Trophoblast cell (in vitro differentiated cells and primary cell): ENCODE measurements at regions not wholly inside any gene's neighbourhood (a gene's known extent, or its start where the extent isn't known, plus 50 kb on each side); places are given as distances from the start of the nearest gene placed in this dataset.

ENCODE experiments used
- DNase-seq, 2 donors: peaks; one replicate each; pipeline ENCODE4 v3.0.0-alpha.2; 2016
- H2AFZ ChIP-seq: 2 replicates; pipeline ENCODE4 v1.6.1; 2013; ENCODE audit warnings: low read length, moderate library complexity, mild to moderate bottlenecking; ENCODE audit not compliant: insufficient read depth, poor library complexity
- H2AK5ac ChIP-seq: 2 replicates; pipeline ENCODE4 v1.6.1; 2013; ENCODE audit warnings: mild to moderate bottlenecking, low read length
- H2BK120ac ChIP-seq: 2 replicates; pipeline ENCODE4 v1.6.1; 2013; ENCODE audit warnings: low read length, mild to moderate bottlenecking, moderate library complexity; ENCODE audit not compliant: insufficient read depth, poor library complexity
- H2BK12ac ChIP-seq: 2 replicates; pipeline ENCODE4 v1.6.1; 2013; ENCODE audit warnings: mild to moderate bottlenecking, low read length, moderate library complexity
- H2BK5ac ChIP-seq: 2 replicates; pipeline ENCODE4 v1.6.1; 2013; ENCODE audit warnings: low read length, low read depth, moderate library complexity, mild to moderate bottlenecking; ENCODE audit not compliant: poor library complexity
- H3K14ac ChIP-seq: 2 replicates; pipeline ENCODE4 v1.6.1; 2013; ENCODE audit warnings: mild to moderate bottlenecking, low read length
- H3K18ac ChIP-seq: 2 replicates; pipeline ENCODE4 v1.6.1; 2013; ENCODE audit warnings: mild to moderate bottlenecking, low read length
- H3K23ac ChIP-seq: 2 replicates; pipeline ENCODE4 v1.6.1; 2013; ENCODE audit warnings: low read length
- H3K27ac ChIP-seq: 2 replicates; pipeline ENCODE4 v1.5.1; 2013; ENCODE audit warnings: low read depth, mild to moderate bottlenecking, inconsistent platforms, low read length, moderate library complexity
- H3K27me3 ChIP-seq: 2 replicates; pipeline ENCODE4 v1.6.1; 2013; ENCODE audit warnings: inconsistent platforms, mild to moderate bottlenecking, low read length, moderate library complexity; ENCODE audit not compliant: insufficient read depth
- H3K36me3 ChIP-seq, 2 experiments: 1 replicate in 1 of 2; 2 replicates in 1 of 2; pipeline ENCODE4 v1.6.1; 2013; ENCODE audit warnings: low read length in 2 of 2, mild to moderate bottlenecking in 2 of 2, moderate library complexity in 1 of 2; ENCODE audit not compliant: insufficient read depth in 2 of 2, control insufficient read depth in 1 of 2
- H3K4ac ChIP-seq: 2 replicates; pipeline ENCODE4 v1.6.1; 2013; ENCODE audit warnings: low read depth, mild to moderate bottlenecking, low read length, moderate library complexity
- H3K4me1 ChIP-seq, 2 experiments: 1 replicate in 1 of 2; 2 replicates in 1 of 2; pipeline ENCODE4 v1.6.1; 2013; ENCODE audit warnings: low read length in 2 of 2, mild to moderate bottlenecking in 2 of 2, moderate library complexity in 1 of 2; ENCODE audit not compliant: insufficient read depth in 2 of 2, control insufficient read depth in 1 of 2
- H3K4me2 ChIP-seq: 2 replicates; pipeline ENCODE4 v1.6.1; 2013; ENCODE audit warnings: inconsistent platforms, mild to moderate bottlenecking, low read length, moderate library complexity
- H3K4me3 ChIP-seq: 2 replicates; pipeline ENCODE4 v1.5.1; 2013; ENCODE audit warnings: mild to moderate bottlenecking, low read depth, low read length, inconsistent platforms
- H3K79me1 ChIP-seq: one replicate; pipeline ENCODE4 v1.6.1; 2013; ENCODE audit warnings: low read length
- H3K79me2 ChIP-seq: 2 replicates; pipeline ENCODE4 v1.6.1; 2013; ENCODE audit warnings: low read length, mild to moderate bottlenecking; ENCODE audit not compliant: control insufficient read depth, insufficient read depth, poor library complexity
- H3K9ac ChIP-seq: 2 replicates; pipeline ENCODE4 v1.6.1; 2013; ENCODE audit warnings: mild to moderate bottlenecking, low read length
- H3K9me3 ChIP-seq: 2 replicates; pipeline ENCODE4 v1.6.1; 2013; ENCODE audit warnings: low read depth, mild to moderate bottlenecking, control low read depth, inconsistent platforms, low read length; ENCODE audit not compliant: insufficient read depth
- H4K12ac ChIP-seq: 2 replicates; pipeline ENCODE4 v1.6.1; 2013; ENCODE audit warnings: low read depth, mild to moderate bottlenecking, low read length, moderate library complexity
- H4K8ac ChIP-seq: 2 replicates; pipeline ENCODE4 v1.6.1; 2013; ENCODE audit warnings: low read depth, mild to moderate bottlenecking, low read length, moderate library complexity
- H4K91ac ChIP-seq: one replicate; pipeline ENCODE4 v1.6.1; 2013; ENCODE audit warnings: low read depth, mild to moderate bottlenecking, low read length, moderate library complexity
- WGBS: extraction: QIAGEN DNeasy Blood & Tissue Kit; methylation state at CpG from one replicate; pipeline ENCODE4 v1.1.7; 2013; ENCODE audit warnings: missing lambda C conversion rate; ENCODE audit not compliant: insufficient read length, insufficient coverage; ENCODE audit errors: extremely low coverage; 5-methylcytosine and 5-hydroxymethylcytosine counted together

DNA sequence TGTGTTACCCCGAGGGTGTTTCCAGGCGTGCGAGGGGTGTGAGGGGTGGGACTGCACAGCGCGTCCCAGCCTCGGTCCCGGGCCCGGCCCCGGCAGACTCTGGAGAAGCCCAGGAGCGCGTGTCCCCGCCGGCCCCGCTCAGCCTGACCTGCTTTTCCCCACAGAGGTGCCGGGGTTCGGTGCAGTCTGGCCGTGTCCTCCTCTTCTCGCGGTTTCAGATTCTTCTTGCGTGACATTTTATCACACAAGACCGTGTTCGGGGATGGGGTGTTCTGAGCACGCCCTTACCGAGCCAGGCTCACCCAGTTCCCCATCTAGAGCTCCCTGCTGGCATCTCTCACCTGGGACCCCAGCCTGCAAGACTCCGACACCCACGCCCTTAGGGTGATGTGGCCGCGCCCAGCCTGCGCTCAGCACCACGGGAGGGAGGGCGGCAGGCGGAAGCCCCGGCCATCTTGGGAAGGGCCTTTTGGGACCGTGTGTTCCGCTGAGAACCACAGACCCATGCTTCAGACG is 775.6 kb downstream of the BRD1 start:
- no peak overlapping the region for H3K27ac ChIP-seq
- H4K12ac ChIP-seq: no peak overlapping the region
- no peaks in the 10 kb centered on the region for H3K4me1 ChIP-seq
- H3K18ac ChIP-seq: no peak overlapping the region
- no peak overlapping the region for H3K9ac ChIP-seq
- no peaks in the 10 kb centered on the region for H3K79me1 ChIP-seq
- no peaks in the 10 kb centered on the region for H3K36me3 ChIP-seq
- H4K91ac ChIP-seq: no peak overlapping the region
- H3K14ac ChIP-seq: no peak overlapping the region
- no peak overlapping the region for H3K4me2 ChIP-seq
- H2AK5ac ChIP-seq: no peak overlapping the region
- H2BK120ac ChIP-seq: no peak overlapping the region
- H2BK5ac ChIP-seq: no peak overlapping the region
- no peak overlapping the region for H3K23ac ChIP-seq
- no peak overlapping the region for H4K8ac ChIP-seq
- no peak overlapping the region for H2BK12ac ChIP-seq
- no peak overlapping the region for H2AFZ ChIP-seq
- H3K4me3 ChIP-seq: no peak overlapping the region
- H3K79me2 ChIP-seq: no peaks in the 10 kb centered on the region
- no peak for DNase-seq
- H3K27me3 ChIP-seq: no peaks in the 10 kb centered on the region
- H3K4ac ChIP-seq: no peak overlapping the region
- peaks cover 2% of the 10 kb centered on the region for H3K9me3 ChIP-seq
- WGBS: no CpG with 5 or more reads among the region's 36 CpGs

DNA sequence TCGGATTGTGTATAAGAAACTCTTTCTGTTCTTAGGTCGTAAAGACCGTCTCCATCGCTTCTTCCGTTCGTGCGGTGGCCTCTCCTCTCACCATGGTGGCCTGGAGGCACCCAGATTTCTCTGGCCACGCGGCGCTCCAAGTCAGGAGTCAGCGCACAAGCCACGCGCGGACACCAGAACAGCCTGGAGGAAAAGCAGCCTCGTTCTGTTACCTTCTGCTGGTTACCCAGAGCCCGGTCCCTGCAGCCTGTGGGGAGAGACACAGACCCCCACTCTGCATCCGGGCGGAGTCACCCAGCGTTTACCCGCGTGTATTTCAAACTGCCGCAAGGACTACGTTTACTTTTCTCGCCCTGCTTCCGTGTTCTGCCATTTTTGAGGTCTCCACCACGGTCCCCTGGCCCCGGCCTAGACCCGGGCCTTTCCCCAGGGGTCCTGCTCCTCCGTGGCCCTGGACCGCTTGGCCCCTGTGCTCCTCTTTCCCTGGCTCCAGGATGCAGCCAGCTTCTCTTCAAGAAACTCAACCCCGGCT is 776.1 kb downstream of the BRD1 start:
- Histone ChIP-seq H3K36me3 (no peaks in the 10 kb centered on the region), H3K27ac (no peak overlapping the region)
- WGBS: no CpG with 5 or more reads among the region's 31 CpGs

DNA sequence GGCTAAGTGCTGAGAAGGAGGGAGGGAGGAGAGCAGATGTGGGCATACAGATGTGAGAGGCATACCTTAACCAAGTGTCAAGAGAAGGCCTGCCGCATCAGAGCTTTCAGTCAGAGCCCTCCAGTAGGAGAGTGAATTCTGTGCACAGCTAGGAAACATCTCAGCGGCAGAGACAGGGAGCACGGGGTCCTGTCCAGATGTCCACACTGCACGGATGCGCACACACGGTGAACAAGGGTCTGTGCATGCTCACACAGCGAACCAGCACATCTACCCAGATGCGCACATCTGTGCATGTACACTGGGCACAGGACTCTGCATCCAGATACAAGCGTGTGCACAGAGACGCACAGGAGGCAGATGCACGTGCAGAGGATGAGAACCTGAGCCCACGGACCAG is 778.0 kb downstream of the BRD1 start:
- Histone ChIP-seq H4K8ac (no peak overlapping the region), H3K23ac (no peak overlapping the region), H3K36me3 (no peaks in the 10 kb centered on the region), H3K4me2 (no peak overlapping the region), H3K9ac (no peak overlapping the region), H3K79me1 (no peaks in the 10 kb centered on the region), H2AFZ (no peak overlapping the region), H3K4me3 (no peak overlapping the region), H3K9me3 (no peaks in the 10 kb centered on the region), H3K79me2 (no peaks in the 10 kb centered on the region), H3K18ac (no peak overlapping the region), H4K12ac (no peak overlapping the region), H3K4me1 (no peaks in the 10 kb centered on the region), H3K14ac (no peak overlapping the region), H3K27ac (no peak overlapping the region), H2BK12ac (no peak overlapping the region), H3K4ac (no peak overlapping the region), H2BK5ac (no peak overlapping the region), H2BK120ac (no peak overlapping the region), H2AK5ac (no peak overlapping the region), H4K91ac (no peak overlapping the region), H3K27me3 (no peaks in the 10 kb centered on the region)
- WGBS: no CpG with 5 or more reads among the region's 12 CpGs
- no peak for DNase-seq

More for the DNA sequence above, 776.1 kb downstream of the BRD1 start:
- H3K4me3 ChIP-seq: no peak overlapping the region
- no peak overlapping the region for H3K4ac ChIP-seq
- H3K27me3 ChIP-seq: no peaks in the 10 kb centered on the region
- no peak overlapping the region for H3K18ac ChIP-seq
- no peaks in the 10 kb centered on the region for H3K9me3 ChIP-seq
- H2BK5ac ChIP-seq: no peak overlapping the region
- no peaks in the 10 kb centered on the region for H3K4me1 ChIP-seq
- H3K79me2 ChIP-seq: no peaks in the 10 kb centered on the region
- H4K12ac ChIP-seq: no peak overlapping the region
- H3K4me2 ChIP-seq: no peak overlapping the region
- no peak for DNase-seq
- no peak overlapping the region for H3K23ac ChIP-seq
- H2AFZ ChIP-seq: no peak overlapping the region
- no peak overlapping the region for H4K8ac ChIP-seq
- no peak overlapping the region for H3K14ac ChIP-seq
- no peak overlapping the region for H2BK12ac ChIP-seq
- no peak overlapping the region for H4K91ac ChIP-seq
- H2BK120ac ChIP-seq: no peak overlapping the region
- no peaks in the 10 kb centered on the region for H3K79me1 ChIP-seq
- no peak overlapping the region for H3K9ac ChIP-seq
- no peak overlapping the region for H2AK5ac ChIP-seq

DNA sequence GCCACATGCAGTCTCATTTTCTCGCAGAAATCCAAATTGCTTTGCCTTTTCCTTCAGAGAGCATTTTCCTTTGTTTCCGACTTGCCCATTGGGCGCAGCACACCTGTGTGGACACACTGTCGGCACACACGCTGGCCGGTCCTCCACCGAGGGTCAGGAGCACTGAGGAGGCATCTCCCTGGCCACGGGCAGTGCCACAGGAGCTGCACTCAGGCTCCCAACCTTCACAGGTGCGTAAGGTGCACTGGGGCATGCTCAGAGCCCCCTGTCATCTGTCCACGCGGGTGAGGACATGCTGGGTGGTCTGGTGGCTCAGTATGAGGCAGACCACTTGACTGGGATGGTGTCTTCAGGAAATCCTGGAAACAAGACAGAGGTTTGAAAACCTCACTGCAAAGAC is 779.1 kb downstream of the BRD1 start:
- no peak overlapping the region for H3K9ac ChIP-seq
- H3K4ac ChIP-seq: no peak overlapping the region
- H3K9me3 ChIP-seq: peaks cover 2% of the 10 kb centered on the region
- no peaks in the 10 kb centered on the region for H3K36me3 ChIP-seq
- H3K14ac ChIP-seq: no peak overlapping the region
- H3K27me3 ChIP-seq: no peaks in the 10 kb centered on the region
- H2BK12ac ChIP-seq: no peak overlapping the region
- H3K79me1 ChIP-seq: no peaks in the 10 kb centered on the region
- no peak overlapping the region for H3K4me3 ChIP-seq
- no peak overlapping the region for H2AK5ac ChIP-seq
- H2BK120ac ChIP-seq: no peak overlapping the region
- H4K8ac ChIP-seq: no peak overlapping the region
- no peaks in the 10 kb centered on the region for H3K79me2 ChIP-seq
- no peak overlapping the region for H2AFZ ChIP-seq
- H3K18ac ChIP-seq: no peak overlapping the region
- no peaks in the 10 kb centered on the region for H3K4me1 ChIP-seq
- no peak overlapping the region for H3K23ac ChIP-seq
- no peak overlapping the region for H4K91ac ChIP-seq
- WGBS: no CpG with 5 or more reads among the region's 11 CpGs
- H4K12ac ChIP-seq: no peak overlapping the region
- DNase-seq: no peak
- no peak overlapping the region for H3K4me2 ChIP-seq
- H2BK5ac ChIP-seq: no peak overlapping the region
- no peak overlapping the region for H3K27ac ChIP-seq
